GM23338 (cell line): ENCODE measurements at regions not wholly inside any gene's neighbourhood (a gene's known extent, or its start where the extent isn't known, plus 50 kb on each side); places are given as distances from the start of the nearest gene placed in this dataset.

Experiments
- ATAC-seq: fragments of 200-7000 bp; cut with Tn5 transposase; 3 replicates; pipeline ENCODE4 v1.9.1; 2020
- DNase-seq: peaks from one replicate; pipeline ENCODE4 v3.0.0-alpha.2; 2015; ENCODE audit warnings: low spot score
- H2AFZ ChIP-seq: fragments of 200-600 bp; sonication (generic); 2 replicates; pipeline ENCODE4 v1.8.0; 2016; ENCODE audit warnings: antibody characterized with exemption, mild to moderate bottlenecking, moderate library complexity
- H3F3A ChIP-seq: fragments of 200-600 bp; sonication (generic); replicated peaks from 2 replicates; pipeline ENCODE4 v1.8.0; 2017; ENCODE audit warnings: antibody characterized with exemption, mixed run types, low read depth
- H3K27ac ChIP-seq: fragments of 200-600 bp; sonication (generic); 2 replicates; pipeline ENCODE4 v1.6.1; 2016; ENCODE audit warnings: low read depth
- H3K27me3 ChIP-seq: fragments of 200-600 bp; sonication (generic); 2 replicates; pipeline ENCODE4 v1.8.0; 2016; ENCODE audit warnings: mild to moderate bottlenecking, mixed run types, moderate library complexity; ENCODE audit not compliant: insufficient read depth
- H3K36me3 ChIP-seq: fragments of 200-600 bp; sonication (generic); 2 replicates; pipeline ENCODE4 v1.8.0; 2016; ENCODE audit warnings: mild to moderate bottlenecking; ENCODE audit not compliant: insufficient read depth
- H3K4me1 ChIP-seq: fragments of 200-600 bp; sonication (generic); 2 replicates; pipeline ENCODE4 v1.8.0; 2016; ENCODE audit warnings: mild to moderate bottlenecking, moderate library complexity; ENCODE audit not compliant: insufficient read depth
- H3K4me2 ChIP-seq: fragments of 200-600 bp; sonication (generic); 2 replicates; pipeline ENCODE4 v1.7.1; 2017; ENCODE audit warnings: mixed run types
- H3K4me3 ChIP-seq: fragments of 200-600 bp; sonication (generic); 2 replicates; pipeline ENCODE4 v1.6.1; 2016; ENCODE audit warnings: mixed run types
- H3K79me2 ChIP-seq: fragments of 200-600 bp; sonication (generic); replicated peaks from 2 replicates; pipeline ENCODE4 v1.8.0; 2017; ENCODE audit warnings: mild to moderate bottlenecking; ENCODE audit not compliant: insufficient read depth
- H3K9me2 ChIP-seq: fragments of 200-600 bp; sonication (generic); 2 replicates; pipeline ENCODE4 v1.8.0; 2017; ENCODE audit not compliant: insufficient read depth
- H4K20me1 ChIP-seq: fragments of 200-600 bp; sonication (generic); replicated peaks from 2 replicates; pipeline ENCODE4 v1.8.0; 2017; ENCODE audit warnings: mild to moderate bottlenecking; ENCODE audit not compliant: insufficient read depth
- H3K27ac Mint-ChIP-seq: 2 replicates; pipeline ENCODE4 v1.8.0; 2020; ENCODE audit warnings: inconsistent platforms, mild to moderate bottlenecking, moderate library complexity, mixed read lengths
- H3K27me3 Mint-ChIP-seq: 3 replicates; pipeline ENCODE4 v1.8.0; 2022; ENCODE audit warnings: low read depth, mild to moderate bottlenecking, moderate library complexity, mixed read lengths, inconsistent platforms; ENCODE audit not compliant: insufficient read depth, poor library complexity
- H3K36me3 Mint-ChIP-seq: 3 replicates; pipeline ENCODE4 v1.8.0; 2021; ENCODE audit warnings: low read depth, mild to moderate bottlenecking, inconsistent platforms, moderate library complexity, mixed read lengths
- H3K4me1 Mint-ChIP-seq: 3 replicates; pipeline ENCODE4 v1.8.0; 2020; ENCODE audit warnings: mild to moderate bottlenecking, inconsistent platforms, mixed read lengths
- H3K4me3 Mint-ChIP-seq: 3 replicates; pipeline ENCODE4 v1.8.0; 2021; ENCODE audit warnings: moderate library complexity, mild to moderate bottlenecking, inconsistent platforms, mixed read lengths
- H3K9me3 Mint-ChIP-seq: 3 replicates; pipeline ENCODE4 v1.8.0; 2020; ENCODE audit warnings: moderate library complexity, mild to moderate bottlenecking, inconsistent platforms, mixed read lengths
- EZH2 ChIP-seq: fragments of 200-600 bp; sonication (generic); IDR thresholded peaks from one replicate; pipeline ENCODE4 v1.8.0; 2017; ENCODE audit warnings: antibody characterized with exemption, mild to moderate bottlenecking, low read depth; ENCODE audit not compliant: unreplicated experiment
- EZH2phosphoT487 ChIP-seq: fragments of 200-600 bp; sonication (generic); IDR thresholded peaks from one replicate; pipeline ENCODE4 v1.8.1; 2018; ENCODE audit warnings: antibody characterized with exemption; ENCODE audit not compliant: unreplicated experiment
- JUNB ChIP-seq: IDR thresholded peaks from one replicate; pipeline ENCODE4 v1.6.1; 2016; ENCODE audit warnings: antibody characterized with exemption; ENCODE audit not compliant: unreplicated experiment
- NANOG ChIP-seq: IDR thresholded peaks from 2 replicates; pipeline ENCODE4 v1.6.1; 2016; ENCODE audit warnings: antibody characterized with exemption, borderline replicate concordance
- STAT1 ChIP-seq: IDR thresholded peaks from one replicate; pipeline ENCODE4 v1.6.1; 2016; ENCODE audit warnings: antibody characterized with exemption; ENCODE audit not compliant: unreplicated experiment
- TF ChIP-seq, protein P1 (sequence below): IDR thresholded peaks from one replicate; pipeline ENCODE4 v1.6.1; 2018; ENCODE audit warnings: antibody characterized with exemption; ENCODE audit not compliant: unreplicated experiment
- TF ChIP-seq, protein P2 (sequence below): IDR thresholded peaks from 2 replicates; pipeline ENCODE4 v1.6.1; 2016; ENCODE audit warnings: antibody characterized with exemption
- TF ChIP-seq, protein P3 (sequence below): fragments of 250-450 bp; sonication (Bioruptor Pico); IDR thresholded peaks from 2 replicates; pipeline ENCODE4 v1.5.0; 2020; ENCODE audit warnings: mild to moderate bottlenecking, moderate library complexity
- TF ChIP-seq, protein P4 (sequence below), 2 experiments: fragments of 200-600 bp in 1 of 2; sonication (generic) in 1 of 2; conservative IDR thresholded peaks; 2 replicates each; pipeline versions ENCODE4 v1.5.1 to v1.6.1; 2016 to 2017; ENCODE audit warnings: antibody characterized with exemption in 2 of 2, low read depth in 2 of 2, mild to moderate bottlenecking in 2 of 2, moderate library complexity in 1 of 2

DNA sequence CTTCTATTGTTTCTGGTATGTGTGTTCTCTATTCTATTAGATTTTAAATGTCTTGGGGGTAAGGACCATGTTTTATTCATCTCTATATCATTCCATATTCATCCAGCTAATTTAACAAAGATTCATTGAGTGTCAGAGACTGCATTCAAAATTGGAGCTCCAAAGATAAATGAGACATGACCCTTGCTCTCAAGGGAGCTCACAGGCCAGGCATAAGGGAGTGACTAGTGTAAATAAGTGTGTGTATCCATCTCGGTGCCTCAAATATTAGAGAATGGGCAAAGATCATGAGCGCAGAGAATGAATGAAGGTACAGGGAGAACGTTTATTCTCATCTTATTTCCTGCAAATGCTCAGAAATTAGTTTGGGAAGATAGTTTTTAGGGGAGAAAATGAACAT, 150.1 kb upstream of the CASK start:
- no peaks in the 10 kb centered on the region for H3K9me2 ChIP-seq
- no peak overlapping the region for H3K4me3 ChIP-seq
- no peak overlapping the region for H3K27ac ChIP-seq
- no peak overlapping the region for H2AFZ ChIP-seq
- ATAC-seq (no peak), DNase-seq (no peak)
- H3K4me1 Mint-ChIP-seq, result no peaks in the 10 kb centered on the region
- TF ChIP-seq, protein P1, sequence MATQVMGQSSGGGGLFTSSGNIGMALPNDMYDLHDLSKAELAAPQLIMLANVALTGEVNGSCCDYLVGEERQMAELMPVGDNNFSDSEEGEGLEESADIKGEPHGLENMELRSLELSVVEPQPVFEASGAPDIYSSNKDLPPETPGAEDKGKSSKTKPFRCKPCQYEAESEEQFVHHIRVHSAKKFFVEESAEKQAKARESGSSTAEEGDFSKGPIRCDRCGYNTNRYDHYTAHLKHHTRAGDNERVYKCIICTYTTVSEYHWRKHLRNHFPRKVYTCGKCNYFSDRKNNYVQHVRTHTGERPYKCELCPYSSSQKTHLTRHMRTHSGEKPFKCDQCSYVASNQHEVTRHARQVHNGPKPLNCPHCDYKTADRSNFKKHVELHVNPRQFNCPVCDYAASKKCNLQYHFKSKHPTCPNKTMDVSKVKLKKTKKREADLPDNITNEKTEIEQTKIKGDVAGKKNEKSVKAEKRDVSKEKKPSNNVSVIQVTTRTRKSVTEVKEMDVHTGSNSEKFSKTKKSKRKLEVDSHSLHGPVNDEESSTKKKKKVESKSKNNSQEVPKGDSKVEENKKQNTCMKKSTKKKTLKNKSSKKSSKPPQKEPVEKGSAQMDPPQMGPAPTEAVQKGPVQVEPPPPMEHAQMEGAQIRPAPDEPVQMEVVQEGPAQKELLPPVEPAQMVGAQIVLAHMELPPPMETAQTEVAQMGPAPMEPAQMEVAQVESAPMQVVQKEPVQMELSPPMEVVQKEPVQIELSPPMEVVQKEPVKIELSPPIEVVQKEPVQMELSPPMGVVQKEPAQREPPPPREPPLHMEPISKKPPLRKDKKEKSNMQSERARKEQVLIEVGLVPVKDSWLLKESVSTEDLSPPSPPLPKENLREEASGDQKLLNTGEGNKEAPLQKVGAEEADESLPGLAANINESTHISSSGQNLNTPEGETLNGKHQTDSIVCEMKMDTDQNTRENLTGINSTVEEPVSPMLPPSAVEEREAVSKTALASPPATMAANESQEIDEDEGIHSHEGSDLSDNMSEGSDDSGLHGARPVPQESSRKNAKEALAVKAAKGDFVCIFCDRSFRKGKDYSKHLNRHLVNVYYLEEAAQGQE, result no peak
- TF ChIP-seq STAT1, result no peak
- no peak for TF ChIP-seq JUNB
- TF ChIP-seq NANOG, result no peak
- no peak for TF ChIP-seq EZH2
- TF ChIP-seq, protein P2, sequence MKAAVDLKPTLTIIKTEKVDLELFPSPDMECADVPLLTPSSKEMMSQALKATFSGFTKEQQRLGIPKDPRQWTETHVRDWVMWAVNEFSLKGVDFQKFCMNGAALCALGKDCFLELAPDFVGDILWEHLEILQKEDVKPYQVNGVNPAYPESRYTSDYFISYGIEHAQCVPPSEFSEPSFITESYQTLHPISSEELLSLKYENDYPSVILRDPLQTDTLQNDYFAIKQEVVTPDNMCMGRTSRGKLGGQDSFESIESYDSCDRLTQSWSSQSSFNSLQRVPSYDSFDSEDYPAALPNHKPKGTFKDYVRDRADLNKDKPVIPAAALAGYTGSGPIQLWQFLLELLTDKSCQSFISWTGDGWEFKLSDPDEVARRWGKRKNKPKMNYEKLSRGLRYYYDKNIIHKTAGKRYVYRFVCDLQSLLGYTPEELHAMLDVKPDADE, result no peak
- no peak for TF ChIP-seq EZH2phosphoT487
- TF ChIP-seq, protein P3, sequence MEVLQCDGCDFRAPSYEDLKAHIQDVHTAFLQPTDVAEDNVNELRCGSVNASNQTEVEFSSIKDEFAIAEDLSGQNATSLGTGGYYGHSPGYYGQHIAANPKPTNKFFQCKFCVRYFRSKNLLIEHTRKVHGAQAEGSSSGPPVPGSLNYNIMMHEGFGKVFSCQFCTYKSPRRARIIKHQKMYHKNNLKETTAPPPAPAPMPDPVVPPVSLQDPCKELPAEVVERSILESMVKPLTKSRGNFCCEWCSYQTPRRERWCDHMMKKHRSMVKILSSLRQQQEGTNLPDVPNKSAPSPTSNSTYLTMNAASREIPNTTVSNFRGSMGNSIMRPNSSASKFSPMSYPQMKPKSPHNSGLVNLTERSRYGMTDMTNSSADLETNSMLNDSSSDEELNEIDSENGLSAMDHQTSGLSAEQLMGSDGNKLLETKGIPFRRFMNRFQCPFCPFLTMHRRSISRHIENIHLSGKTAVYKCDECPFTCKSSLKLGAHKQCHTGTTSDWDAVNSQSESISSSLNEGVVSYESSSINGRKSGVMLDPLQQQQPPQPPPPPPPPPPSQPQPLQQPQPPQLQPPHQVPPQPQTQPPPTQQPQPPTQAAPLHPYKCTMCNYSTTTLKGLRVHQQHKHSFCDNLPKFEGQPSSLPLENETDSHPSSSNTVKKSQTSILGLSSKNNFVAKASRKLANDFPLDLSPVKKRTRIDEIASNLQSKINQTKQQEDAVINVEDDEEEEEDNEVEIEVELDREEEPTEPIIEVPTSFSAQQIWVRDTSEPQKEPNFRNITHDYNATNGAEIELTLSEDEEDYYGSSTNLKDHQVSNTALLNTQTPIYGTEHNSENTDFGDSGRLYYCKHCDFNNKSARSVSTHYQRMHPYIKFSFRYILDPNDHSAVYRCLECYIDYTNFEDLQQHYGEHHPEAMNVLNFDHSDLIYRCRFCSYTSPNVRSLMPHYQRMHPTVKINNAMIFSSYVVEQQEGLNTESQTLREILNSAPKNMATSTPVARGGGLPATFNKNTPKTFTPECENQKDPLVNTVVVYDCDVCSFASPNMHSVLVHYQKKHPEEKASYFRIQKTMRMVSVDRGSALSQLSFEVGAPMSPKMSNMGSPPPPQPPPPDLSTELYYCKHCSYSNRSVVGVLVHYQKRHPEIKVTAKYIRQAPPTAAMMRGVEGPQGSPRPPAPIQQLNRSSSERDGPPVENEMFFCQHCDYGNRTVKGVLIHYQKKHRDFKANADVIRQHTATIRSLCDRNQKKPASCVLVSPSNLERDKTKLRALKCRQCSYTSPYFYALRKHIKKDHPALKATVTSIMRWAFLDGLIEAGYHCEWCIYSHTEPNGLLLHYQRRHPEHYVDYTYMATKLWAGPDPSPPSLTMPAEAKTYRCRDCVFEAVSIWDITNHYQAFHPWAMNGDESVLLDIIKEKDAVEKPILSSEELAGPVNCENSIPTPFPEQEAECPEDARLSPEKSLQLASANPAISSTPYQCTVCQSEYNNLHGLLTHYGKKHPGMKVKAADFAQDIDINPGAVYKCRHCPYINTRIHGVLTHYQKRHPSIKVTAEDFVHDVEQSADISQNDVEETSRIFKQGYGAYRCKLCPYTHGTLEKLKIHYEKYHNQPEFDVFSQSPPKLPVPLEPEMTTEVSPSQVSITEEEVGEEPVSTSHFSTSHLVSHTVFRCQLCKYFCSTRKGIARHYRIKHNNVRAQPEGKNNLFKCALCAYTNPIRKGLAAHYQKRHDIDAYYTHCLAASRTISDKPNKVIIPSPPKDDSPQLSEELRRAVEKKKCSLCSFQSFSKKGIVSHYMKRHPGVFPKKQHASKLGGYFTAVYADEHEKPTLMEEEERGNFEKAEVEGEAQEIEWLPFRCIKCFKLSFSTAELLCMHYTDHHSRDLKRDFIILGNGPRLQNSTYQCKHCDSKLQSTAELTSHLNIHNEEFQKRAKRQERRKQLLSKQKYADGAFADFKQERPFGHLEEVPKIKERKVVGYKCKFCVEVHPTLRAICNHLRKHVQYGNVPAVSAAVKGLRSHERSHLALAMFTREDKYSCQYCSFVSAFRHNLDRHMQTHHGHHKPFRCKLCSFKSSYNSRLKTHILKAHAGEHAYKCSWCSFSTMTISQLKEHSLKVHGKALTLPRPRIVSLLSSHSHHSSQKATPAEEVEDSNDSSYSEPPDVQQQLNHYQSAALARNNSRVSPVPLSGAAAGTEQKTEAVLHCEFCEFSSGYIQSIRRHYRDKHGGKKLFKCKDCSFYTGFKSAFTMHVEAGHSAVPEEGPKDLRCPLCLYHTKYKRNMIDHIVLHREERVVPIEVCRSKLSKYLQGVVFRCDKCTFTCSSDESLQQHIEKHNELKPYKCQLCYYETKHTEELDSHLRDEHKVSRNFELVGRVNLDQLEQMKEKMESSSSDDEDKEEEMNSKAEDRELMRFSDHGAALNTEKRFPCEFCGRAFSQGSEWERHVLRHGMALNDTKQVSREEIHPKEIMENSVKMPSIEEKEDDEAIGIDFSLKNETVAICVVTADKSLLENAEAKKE (CRISPR knock-in tag), result no peak
- TF ChIP-seq, protein P4, sequence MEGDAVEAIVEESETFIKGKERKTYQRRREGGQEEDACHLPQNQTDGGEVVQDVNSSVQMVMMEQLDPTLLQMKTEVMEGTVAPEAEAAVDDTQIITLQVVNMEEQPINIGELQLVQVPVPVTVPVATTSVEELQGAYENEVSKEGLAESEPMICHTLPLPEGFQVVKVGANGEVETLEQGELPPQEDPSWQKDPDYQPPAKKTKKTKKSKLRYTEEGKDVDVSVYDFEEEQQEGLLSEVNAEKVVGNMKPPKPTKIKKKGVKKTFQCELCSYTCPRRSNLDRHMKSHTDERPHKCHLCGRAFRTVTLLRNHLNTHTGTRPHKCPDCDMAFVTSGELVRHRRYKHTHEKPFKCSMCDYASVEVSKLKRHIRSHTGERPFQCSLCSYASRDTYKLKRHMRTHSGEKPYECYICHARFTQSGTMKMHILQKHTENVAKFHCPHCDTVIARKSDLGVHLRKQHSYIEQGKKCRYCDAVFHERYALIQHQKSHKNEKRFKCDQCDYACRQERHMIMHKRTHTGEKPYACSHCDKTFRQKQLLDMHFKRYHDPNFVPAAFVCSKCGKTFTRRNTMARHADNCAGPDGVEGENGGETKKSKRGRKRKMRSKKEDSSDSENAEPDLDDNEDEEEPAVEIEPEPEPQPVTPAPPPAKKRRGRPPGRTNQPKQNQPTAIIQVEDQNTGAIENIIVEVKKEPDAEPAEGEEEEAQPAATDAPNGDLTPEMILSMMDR (conservative IDR thresholded peaks at IDR 0.05; ENCODE audit: low read depth in 2 of 2), result no peak
- no peaks in the 10 kb centered on the region for H3F3A ChIP-seq
- no peaks in the 10 kb centered on the region for H3K27me3 ChIP-seq
- H3K9me3 Mint-ChIP-seq, result no peaks in the 10 kb centered on the region; the same call in 2 of the 3 replicates
- no peaks in the 10 kb centered on the region for H3K36me3 ChIP-seq
- no peaks in the 10 kb centered on the region for H3K79me2 ChIP-seq
- H3K36me3 Mint-ChIP-seq, result no peaks in the 10 kb centered on the region
- no peak overlapping the region for H3K27ac Mint-ChIP-seq
- no peaks in the 10 kb centered on the region for H3K27me3 Mint-ChIP-seq
- no peaks in the 10 kb centered on the region for H4K20me1 ChIP-seq
- H3K4me3 Mint-ChIP-seq, result no peak overlapping the region
- no peaks in the 10 kb centered on the region for H3K4me1 ChIP-seq
- H3K4me2 ChIP-seq, result no peak overlapping the region
